ENCODE measurements at regions not wholly inside any gene's neighbourhood (a gene's known extent, or its start where the extent isn't known, plus 50 kb on each side); places are given as distances from the start of the nearest gene placed in this dataset.

GRCh38 chr5:164934561-164934960 lies 1429.1 kb downstream of the MAT2B start:
- no peak for DNase-seq

- peak; percentile 1 for DNase-seq
Observed at GRCh38 chr5:164941132-164941531, 1435.7 kb downstream of the MAT2B start.

GRCh38 chr5:164950927-164951326 lies 1445.5 kb downstream of the MAT2B start:
- DNase-seq = no peak

- DNase-seq = peak; percentile 3
Observed at GRCh38 chr5:164951570-164951969, 1446.2 kb downstream of the MAT2B start.

DNA sequence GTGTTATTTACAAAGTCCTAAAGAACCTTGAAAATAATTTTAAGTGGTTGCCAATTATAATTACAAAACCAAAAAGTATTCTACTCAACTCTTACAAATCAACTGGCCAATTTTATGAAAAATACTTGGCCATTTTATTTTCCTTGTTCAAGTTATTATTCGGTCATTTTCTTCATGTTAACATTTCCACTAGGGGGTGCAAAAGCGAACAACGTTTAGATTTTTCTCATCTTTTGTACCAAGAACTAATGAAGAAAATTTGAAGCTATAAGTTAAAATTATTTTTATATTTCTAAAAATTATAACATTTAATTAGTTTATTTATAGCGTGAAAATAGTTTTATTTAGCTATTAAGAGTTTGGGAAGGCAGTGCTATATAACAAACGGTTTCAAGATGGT lies 1453.3 kb downstream of the MAT2B start:
- no peak for DNase-seq

DNA sequence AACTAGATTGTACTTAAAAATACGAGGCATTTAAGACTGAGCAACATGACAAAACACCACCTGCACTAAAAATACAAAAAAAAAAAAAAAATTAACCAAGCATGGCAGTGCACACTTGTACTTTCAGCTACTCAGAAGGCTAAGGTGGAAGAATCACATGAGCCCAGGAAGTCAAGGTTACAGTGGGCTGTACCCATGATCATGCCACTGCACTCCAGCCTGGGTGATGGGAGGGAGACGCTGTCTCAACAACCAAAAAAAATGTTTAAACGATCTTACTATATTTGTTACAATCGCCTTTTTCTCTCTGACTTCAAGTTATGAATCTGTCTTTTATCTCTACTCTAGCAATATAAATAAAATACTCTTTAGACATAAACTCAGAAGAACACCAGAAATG lies 1454.3 kb downstream of the MAT2B start:
- DNase-seq = no peak

DNA sequence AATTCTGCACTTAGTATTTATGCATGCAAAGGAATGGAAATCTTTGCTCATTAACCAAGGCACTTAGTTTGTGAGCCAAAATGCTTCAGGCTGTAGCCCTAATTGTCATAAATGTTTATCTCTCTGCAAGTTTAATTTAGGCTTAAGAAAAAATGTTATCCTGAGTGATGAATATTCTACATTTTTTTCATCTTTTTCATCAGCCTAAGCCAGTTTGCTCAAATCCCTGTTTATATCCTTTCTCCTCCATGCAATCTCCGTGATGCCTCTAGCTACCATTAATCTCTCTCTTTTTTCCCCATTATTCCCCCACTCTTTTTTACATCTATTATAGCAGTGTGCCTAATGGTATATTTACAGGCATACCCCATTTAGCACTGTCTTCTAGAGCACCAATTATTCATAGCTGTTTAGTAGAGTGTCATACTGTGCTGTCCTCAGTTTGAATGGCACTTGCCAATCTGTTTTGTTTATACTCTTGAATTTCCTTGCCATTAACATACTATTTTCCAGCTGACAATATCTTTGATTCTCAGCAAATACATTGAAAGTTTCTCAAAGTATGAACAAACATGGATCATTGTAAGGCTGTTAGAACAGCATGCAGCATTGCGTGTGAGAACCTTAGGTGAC lies 1457.0 kb downstream of the MAT2B start:
- no peak for DNase-seq

GRCh38 chr5:164966611-164967010 lies 1461.2 kb downstream of the MAT2B start:
- DNase-seq = no peak

- DNase-seq = no peak
Observed at GRCh38 chr5:164967354-164967753, 1461.9 kb downstream of the MAT2B start.

- DNase-seq = no peak
Observed at GRCh38 chr5:164972973-164973372, 1467.6 kb downstream of the MAT2B start.

GRCh38 chr5:164975986-164976385 lies 1470.6 kb downstream of the MAT2B start:
- no peak for DNase-seq

GRCh38 chr5:164980480-164980879 lies 1475.1 kb downstream of the MAT2B start:
- DNase-seq = no peak

DNA sequence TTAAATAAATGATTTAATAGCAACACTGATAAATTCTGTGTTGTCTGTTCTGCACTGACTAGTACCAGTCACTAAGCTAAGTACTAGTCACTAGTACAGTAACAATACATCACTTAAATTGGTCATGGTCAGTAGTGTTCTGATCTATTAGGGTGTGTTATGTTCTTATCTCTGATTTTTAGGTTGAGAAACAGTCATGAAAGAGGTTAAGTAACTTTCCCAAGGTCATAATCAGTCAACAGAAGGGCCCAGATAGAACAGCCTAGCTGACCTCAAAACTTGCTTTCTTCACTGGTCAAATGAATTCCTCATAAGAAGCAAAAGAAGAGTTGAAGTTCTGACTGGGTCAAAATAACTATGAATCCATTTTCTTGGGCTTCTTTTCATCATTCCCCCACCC lies 1492.7 kb downstream of the MAT2B start:
- DNase-seq = no peak

GRCh38 chr5:164998590-164998989 lies 1493.2 kb downstream of the MAT2B start:
- DNase-seq = no peak

- DNase-seq = no peak
Observed at GRCh38 chr5:165000479-165001190, 1495.2 kb downstream of the MAT2B start.

- DNase-seq = no peak
Observed at GRCh38 chr5:165003283-165003682, 1497.9 kb downstream of the MAT2B start.

DNA sequence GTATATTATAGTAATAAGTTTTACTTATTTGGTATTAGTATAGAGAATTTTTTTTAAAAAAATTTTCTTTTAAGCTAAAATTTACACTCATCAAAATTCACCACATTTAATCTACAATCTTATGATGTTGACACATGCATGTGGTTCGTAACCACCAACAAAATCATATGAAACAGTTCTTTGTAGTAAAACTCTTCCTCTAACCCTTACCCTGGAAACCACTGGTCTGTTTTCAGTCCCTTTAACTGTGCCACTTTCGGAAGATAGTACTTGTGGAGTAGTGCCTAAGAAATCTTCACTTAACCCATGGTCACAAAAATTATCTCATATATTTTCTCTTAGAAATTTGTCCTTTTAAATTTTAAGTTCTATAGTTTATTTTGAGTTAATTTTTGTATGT lies 1498.8 kb downstream of the MAT2B start:
- no peak for DNase-seq

DNA sequence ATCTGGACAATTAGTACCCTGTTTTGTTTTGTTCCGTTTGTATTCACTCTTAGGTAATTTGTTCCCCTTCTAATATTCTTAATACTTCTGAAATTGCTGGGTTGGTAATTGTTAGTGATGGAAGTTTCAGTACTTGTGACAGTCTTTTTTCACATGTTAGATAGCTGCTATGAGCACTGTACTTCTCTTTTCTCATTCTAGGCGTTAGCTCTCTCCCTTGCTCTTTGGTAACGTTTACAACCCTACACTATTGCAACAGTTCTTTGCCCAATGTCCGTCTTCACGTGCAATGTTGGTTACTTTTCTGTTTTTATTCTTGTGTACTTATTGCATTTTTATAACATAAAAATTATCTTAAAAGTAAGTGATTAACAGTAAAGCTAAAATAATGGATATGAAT lies 1509.0 kb downstream of the MAT2B start:
- DNase-seq = no peak

DNA sequence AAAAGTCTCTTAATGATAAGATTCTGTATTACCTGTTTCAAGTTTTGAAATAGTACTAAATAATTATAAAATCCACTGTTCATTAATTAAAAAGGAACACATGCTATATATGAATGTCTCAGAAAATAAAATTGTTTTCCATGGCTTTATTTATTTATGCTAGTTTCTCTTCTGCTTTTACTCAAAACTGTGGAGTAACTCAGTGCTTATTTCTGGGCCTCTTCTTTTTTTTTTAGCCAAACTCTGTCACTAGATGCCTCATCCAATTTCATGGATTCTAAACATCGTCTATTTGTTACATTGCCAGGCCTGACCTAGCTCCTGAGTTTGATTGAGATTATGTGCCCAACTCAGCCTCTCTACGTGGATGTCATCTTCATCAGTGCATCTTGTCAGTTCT lies 1509.7 kb downstream of the MAT2B start:
- no peak for DNase-seq

GRCh38 chr5:165015547-165015946 lies 1510.1 kb downstream of the MAT2B start:
- no peak for DNase-seq

DNA sequence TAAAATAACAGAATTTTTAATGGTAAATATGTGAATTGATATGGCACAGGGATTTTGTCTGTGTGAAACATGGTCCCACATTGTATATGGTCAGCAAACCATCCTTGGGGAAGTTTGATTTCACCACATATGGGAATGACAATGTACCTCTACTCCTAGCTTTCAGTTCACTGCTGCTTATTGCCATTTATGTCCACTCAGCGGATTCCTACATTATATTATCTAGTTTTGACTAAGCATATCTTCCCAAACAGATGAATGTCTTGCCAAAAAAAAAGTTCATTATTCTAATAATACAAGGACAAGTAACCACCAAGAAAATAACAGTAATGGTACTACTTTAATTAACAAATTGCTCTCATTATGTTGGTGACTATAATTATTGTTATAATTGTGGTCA lies 1521.6 kb downstream of the MAT2B start:
- DNase-seq = no peak

DNA sequence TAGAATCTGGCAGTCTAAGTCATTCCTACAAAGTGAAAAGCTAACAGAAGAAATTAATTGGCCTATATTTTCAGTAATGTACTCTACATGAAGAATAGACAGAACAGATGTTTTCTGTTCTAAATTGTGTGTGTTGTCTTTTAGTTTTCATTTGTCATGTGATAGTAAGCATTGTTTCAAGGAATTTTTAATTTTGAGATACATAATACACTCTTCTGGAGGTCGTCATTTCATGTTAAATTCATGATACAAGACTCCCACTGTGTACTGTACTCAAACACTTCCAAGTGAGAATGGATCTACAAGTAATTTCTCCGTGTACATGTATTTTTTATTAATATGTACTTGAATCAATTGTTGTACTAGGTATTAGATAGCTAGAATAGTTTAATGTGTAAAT lies 1522.9 kb downstream of the MAT2B start:
- no peak for DNase-seq

- DNase-seq = peak; percentile 7
Observed at GRCh38 chr5:165029099-165029870, 1523.9 kb downstream of the MAT2B start.

GRCh38 chr5:165030971-165031370 lies 1525.6 kb downstream of the MAT2B start:
- no peak for DNase-seq
